HS-27A (cell line): ENCODE measurements at regions not wholly inside any gene's neighbourhood (a gene's known extent, or its start where the extent isn't known, plus 50 kb on each side); places are given as distances from the start of the nearest gene placed in this dataset.
A peak's percentile ranks its signal among the peaks of the same experiment; 100 is the strongest.

ENCODE experiments used
- DNase-seq: peaks from one replicate; pipeline ENCODE4 v3.0.0-alpha.2; 2012; ENCODE audit warnings: low read depth, missing footprints

DNA sequence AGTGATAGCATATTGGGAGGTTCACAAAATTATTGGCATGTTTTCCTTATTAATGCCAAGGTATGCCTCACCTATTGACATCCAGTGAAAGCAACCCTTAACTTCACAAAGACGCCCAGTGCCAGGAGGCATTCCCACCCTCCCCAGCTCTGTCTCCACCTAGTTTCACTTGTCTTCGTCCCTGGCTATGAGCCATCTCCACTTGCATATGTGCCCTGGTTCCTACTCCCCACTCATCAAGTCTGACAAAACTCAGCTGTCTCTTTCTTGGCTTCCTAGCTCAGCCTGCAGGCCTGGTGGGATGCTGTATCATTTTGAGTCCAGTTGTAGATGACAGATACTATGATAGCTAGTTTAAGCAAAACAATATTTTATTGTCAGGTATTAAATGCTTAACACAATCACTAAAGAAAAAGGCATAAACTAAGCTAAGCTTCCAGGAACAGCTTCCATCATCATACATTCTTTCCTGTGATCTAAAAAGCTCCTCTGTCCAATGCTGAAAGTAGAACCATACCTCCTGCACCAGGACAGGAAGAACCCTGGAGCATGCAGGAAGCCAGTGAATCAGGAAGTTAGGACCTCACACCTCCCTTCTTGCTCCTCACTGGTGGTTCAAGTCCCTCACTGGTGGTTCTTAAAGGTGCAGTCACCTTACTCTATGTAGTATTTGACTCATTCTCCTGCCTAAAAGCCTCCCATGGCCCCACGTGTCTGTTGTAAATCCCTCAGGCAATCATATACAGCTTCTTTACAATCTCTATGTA lies 410.3 kb upstream of the RASGEF1B start:
- DNase-seq, result no peak

DNA sequence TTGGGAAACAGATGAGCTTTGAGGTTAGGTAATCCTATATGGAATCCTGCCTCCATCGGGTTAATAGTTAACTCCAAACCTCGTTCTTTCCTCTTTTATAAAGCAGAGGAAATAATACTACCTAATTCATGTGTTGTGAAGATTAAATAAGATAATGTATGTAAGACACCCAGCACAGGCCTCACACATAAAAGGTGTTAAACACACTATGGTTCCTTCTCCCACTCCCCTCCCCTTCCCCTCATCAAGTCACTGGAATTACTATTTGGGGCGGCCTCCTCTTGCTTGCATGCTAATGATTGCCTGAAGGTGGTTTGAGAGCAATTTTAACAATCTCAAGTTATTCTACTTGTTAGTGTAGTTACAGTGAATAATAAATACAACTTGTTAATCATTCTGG lies 404.4 kb upstream of the RASGEF1B start:
- DNase-seq, result no peak

DNA sequence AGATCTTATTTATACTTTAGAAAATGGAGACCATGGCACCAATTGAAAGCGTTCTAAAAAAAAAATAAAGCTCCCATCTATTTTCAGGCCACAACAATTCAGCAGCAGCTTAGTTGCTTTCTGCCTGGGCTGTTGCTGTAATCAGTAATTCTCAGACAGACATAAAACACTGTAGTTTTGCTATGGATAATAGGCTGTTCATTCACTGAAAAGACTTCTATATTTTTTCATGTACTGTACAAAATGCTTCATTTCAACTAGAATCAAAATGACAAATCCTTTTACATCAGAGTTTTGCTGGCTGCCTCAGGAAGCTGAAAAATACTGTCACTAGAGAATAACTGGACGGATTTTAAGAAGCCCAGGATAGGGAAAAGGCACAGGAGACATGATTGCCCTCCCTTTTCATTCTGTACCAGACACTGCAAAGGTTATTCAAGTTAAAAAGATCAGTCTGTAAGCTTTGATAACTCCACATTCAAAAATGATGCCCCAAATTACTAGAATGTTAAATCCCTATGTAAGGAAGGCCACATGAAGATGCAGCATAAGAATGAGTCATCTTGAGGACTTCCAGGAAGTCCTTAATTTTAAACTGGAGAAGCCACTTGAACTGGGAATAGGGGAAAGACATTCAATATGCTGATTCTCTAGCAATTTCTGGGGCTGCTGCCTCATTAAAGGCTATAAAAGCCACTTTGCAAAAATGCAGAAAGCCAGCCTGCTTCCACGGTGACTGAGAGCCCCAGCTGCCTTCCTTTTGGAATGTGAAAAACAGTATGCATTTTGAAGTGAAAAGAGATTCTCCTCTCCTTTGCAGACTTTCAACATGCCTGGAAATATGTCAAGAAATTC lies 403.2 kb upstream of the RASGEF1B start:
- DNase-seq, result no peak

DNA sequence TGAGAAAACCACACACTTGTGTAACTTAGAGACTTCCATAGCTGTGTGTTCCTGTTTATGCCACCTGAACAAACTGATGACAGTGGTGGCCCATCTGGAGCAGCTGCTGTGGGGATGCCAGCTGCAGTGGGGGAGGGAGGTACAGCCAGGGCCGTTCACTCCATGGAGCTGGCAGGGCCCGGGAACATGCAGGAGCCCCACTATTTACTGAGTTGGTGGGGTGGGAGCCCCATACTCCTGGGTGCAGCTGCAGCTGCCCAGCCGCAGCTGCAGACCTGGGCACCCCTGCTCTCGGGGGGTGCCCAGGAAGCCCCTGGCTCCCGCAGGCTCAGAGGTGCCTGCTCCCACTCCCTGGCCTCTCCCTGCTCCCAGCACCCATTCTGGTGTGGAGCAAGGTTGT lies 398.6 kb upstream of the RASGEF1B start:
- no peak for DNase-seq

DNA sequence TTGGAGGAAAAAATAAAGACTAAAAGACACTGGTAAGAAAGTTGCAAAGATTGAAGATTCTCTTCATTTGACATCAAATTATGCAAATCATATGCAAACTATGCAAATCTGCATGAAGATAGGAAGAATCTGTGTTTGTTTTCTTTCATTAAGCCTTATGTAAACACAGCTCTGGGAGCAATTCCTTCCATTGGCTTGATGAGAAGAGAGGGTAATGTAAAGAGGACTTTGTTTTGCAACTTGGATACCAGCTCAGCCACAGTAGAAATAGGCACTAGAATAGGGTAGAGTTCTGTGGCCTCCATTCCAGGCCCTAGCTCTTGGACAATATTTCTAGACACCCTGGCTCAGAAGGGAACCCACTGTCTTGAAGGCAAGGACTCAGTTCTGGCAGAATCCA lies 388.4 kb upstream of the RASGEF1B start:
- no peak for DNase-seq

DNA sequence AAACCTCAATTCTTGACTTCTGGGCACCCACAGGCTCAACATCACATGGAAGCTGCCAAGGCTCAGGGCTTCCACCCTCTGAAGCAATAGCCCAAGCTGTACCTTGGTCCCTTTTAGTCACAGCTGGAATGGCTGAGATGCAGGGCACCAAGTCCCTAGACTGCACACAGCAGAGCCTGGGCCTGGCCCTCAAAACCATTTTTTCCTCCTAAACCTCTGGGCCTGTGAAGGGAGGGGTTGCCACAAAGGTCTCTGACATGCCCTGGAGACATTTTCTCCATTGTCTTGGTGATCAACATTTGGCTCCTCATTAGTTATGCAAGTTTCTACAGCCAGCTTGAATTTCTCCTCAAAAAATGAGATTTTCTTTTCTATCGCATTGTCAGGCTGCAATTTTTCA lies 382.7 kb upstream of the RASGEF1B start:
- no peak for DNase-seq

DNA sequence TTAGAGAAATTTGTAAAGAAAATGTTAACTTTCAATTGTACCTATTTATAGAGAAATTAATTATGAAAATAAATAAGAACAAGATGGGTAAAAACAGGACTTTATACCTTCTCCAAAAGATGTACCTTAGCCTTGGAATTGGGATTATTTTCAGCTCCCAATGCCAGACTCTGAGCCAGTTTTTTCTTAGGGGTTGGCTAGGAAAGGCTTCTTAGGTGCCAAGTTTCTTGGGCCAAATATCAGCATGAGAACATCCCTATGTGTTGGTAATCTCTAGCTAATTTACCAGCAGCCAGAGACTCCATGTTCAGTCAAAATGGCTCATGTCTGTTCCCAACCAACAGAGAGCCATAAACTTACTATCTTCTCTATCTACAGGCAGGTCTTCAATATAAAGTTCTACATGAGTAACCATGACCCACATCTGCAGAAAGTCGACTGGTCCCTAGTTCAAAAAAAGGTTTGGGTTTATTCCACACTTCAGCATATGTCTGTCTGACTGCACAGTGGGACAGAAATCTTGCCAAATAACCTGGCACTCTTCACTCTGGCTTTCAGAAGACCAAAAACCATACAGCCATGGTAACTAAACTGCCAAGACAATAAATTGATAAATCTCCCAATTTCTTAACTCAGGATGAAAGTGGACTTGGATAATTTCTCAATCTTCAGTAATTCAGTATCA lies 380.5 kb upstream of the RASGEF1B start:
- no peak for DNase-seq

DNA sequence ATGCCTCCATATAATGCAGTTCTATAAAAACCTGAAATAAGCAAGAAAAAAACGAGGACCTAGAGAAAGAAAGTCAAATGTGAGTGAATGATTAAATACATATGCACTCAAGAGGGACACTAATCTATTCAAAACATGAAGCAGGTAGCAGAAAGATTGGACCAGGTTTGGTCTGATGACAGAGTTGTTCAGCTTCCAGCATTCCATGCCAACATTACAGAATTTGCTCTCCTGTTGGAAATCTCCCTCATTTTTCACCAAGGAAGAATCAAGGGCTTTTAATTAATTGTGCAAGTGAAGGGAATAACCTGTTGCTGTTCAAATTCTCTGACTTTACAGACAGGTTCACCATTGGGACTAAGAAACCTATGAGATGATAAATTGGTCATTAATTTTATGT lies 379.0 kb upstream of the RASGEF1B start:
- no peak for DNase-seq

DNA sequence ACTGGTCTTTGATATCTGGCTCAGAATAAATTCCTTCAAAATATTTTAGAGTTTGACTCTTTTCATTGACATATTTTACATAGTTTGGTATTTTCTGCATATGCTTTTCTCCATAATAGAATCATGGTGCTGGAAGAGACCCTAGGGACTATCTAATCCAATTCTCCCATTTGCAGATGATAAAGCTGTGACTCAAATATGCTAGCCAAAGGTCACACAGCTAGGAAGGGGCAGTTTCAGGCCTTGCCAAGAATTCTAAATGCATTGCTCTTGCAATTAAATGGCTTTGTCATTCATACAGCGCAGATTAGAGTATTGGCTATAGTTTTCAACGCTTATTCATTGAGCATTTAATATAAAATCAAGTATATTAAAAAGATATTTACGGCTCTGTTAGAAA lies 374.1 kb upstream of the RASGEF1B start:
- no peak for DNase-seq

DNA sequence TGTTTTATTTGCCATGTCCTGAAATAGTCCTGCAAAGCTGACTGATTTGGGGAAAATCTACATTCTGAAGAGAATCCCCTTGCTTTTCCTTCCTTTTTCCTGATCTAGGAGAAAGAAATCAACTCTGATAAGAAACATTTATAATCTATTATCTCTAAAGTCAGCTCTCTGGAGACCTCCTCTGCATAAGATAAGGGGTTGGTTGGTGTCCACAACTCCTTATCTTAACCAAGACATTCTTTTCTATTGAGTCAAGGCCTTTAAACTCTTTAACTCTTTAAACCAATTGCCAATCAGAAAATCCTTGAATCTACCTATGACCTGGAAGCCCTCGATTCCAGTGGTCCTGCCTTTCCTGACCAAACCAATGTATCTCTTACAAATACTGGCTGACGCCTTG lies 373.6 kb upstream of the RASGEF1B start:
- no peak for DNase-seq

DNA sequence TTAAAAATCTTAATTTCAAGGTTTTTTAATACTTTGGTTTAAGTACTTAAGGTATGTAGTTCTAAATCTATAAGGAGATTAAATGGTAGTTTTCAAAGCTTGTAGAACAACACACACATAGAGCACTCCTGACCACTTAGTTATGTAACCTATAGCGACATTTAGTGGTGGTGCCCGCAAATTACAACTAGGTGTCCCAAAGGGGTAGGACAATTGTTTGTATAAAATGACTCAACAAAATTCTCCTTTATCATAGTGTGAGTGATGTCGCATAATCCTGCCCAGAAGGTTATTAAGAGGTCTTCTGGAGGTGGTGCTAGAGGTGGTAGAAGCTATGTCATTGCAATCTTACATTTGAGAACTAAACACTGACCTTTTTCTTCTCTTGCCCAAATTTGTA lies 373.0 kb upstream of the RASGEF1B start:
- peak; percentile 58 for DNase-seq

DNA sequence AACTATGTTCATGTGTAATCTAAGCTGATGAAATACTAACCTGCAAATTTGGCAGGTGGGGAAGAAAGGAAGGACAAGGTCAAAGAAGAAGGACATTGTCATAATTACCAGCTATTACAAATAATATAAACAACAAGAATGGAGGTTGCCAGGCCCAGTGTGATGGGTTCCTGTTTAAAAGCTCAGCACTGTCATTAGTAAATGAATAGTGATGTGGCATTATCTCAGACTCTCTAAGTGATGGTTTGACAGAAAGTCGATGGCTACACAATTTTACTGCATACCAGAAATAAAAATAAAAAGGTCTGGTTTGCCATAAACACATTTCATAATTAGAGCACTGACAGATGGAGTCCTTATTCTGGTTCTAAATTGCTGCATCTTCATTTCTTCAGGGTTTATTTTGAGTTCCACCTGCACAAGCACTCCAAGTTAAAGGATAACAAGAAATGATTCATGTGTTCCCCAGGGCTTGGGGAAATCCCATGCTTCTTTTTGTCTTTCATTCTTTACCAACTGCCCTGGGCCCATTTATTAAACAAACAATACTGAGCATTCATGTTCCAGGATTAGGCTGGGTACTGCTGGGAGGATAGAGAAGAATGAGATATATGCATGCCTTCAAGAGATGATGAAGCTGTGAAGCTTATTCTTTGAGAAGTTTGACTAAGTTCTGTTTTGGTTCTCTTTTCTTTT lies 367.8 kb upstream of the RASGEF1B start:
- no peak for DNase-seq

DNA sequence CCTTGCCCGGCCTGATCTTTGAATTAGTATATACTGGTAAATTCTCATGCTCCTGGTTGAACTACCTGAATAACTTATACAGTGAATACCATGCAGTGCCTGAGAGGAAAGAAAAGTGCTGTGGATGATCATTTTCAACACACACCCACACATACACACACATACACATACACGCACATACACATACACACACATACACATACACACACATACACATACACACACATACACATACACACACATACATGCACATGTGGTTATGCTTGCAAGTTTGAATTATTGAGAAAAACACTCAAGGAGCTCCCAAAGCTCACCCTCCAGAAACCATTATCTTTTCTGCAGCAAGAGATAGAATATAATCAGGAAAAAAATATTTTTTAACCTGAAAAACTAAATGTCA lies 366.9 kb upstream of the RASGEF1B start:
- no peak for DNase-seq

DNA sequence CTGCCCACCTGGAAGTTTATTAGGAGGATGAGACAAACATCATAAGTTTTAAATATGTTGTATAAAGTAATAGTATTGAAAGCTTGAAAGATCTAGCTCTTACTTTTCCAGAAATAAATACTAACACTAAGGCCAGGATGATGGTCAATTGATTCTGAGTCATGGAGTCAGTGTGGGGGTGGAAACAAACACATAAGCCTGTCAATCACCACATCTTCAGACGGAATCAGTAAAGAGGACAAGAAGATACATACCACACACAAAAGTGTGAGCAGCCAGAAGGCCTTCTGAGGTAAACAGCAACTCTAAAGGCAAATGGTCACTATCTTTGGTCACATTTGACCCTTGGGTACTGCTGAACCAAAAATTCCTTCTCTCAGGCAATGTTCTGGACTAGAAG lies 365.0 kb upstream of the RASGEF1B start:
- DNase-seq, result no peak

DNA sequence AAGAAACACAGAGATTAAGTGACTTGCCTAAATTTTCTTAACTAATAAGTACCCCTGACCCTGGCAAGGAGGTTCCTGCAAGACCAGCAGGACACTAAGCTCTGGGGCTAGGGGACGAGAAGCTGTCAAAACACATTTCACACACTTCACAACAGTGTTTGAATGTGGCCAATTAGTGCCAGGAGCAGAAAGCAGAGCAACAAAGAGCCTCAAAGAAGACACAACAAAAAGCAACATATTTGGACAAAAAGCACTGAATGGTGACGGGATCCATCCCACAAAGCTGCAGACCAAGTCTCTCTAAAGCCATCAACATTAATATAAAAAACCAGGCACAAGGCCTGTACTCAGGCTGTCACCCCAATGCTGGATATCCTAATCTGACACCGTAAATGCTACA lies 361.9 kb upstream of the RASGEF1B start:
- DNase-seq, result no peak

DNA sequence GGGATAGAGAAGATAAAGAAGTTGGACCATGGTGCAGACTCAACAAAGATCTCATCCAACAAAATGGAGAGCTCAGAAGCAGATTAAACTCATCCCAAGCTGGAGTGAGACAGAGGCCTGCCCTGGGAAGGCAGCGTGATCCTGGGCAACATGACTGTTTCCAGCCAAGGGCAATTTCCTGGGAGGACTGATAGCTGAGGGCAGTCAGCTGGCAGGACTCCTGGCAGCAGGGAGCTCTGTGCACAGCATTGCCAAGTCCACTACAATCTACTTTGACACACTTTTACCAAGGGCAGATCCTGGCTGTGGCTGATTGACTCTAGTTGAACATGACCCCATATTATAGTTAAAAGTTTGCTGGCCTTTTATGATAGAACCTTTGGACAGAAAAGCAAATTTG lies 357.3 kb upstream of the RASGEF1B start:
- no peak for DNase-seq

DNA sequence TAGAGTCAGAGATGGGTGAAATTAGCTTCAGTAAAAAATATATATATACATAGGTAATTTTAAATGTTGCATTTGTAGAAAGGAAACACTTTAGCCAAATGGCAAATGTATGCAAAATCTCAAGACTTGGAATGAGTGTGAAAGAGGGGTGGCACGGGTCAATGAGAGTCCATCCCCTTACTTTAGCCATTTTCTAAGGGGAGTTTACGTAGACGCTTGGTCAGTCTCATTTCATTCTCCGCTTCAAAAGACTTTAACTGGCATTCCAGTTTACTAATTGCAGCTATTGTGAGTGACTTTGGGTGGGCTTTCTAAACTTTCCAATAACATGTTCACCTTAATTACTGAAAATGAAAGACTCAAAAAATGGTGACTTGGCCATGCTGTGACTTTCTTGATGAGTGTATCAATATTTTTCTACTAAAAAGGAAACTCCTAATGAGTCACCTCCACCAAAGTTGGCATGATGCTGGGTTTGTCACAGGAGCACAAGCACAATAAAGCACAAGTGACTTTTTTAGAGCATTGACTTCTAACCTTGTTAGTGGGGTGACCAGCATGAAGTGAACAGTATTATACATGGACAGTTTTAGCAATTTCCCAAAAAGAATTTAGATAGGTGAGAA lies 356.0 kb upstream of the RASGEF1B start:
- no peak for DNase-seq

DNA sequence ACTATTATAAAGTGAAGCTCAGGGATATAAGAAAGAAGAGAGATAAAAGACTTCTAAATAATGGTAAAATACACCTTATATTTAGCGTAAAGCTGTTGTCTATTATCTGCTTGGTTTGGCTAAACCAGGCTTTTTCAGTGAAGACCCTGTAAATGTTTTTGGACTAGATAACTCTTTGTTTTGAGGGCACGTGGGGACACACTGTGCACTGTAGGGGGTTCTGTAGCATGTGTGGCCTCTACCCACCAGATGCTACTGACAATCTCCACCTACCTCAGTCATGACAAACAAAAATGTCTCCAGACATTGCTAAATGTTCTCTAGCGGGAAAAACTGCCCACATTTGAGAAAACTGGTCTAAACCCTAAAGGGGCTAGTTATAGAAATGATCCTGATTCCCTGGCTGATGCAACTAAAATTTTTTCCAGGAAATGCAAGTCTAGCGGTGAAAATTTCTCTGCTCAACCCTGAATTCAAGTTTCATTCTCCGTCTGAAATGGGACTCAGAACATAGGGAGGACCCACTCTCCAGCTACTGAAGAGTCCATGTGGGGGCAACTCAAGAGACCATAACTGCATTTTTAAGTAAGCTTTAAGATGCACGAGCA lies 355.2 kb upstream of the RASGEF1B start:
- no peak for DNase-seq

DNA sequence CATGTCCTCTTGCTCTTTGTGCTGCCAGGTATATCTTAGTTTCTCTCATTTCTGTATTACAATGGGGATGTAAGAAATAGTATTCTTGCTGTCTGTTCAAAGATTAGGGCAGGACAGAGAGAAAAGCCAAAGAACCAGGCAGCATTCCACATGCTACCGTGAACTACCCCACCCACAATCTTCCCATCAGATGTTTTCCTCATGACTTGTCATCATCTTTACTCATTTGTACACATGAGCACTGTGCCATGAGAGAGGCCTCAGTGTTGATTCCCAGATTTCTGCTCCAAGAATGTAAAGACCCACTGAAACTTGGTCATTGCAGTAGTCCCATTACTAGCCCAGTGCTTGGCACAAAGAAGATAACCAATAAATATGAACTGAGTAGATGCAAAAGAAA lies 354.6 kb upstream of the RASGEF1B start:
- no peak for DNase-seq

DNA sequence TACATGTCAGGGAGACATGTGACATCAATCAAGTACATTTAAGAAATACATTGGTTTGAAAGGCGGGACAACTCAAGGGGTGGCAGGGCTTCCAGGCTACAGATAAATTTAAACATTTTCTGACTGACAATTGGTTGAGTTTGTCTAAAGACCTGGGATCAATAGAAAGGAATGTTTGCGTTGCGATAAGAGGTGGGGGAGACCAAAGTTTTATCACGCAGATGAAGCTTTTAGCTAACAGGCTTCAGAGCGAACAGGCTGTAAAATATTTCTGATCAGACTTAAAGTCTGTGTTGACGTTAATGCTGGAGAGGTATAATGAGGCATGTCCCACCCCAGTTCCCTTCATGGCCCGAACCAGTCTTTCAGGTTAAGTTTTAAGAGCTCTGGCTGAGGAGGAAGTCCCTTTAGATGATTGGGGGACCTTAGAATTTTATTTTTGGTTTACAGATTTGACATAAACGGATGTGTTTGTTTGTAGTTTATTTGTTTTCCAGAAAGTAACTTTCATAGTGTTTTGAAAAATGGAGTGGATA lies 346.7 kb upstream of the RASGEF1B start:
- DNase-seq, result no peak
